Hematopoietic multipotent progenitor cell treated with erythropoietin and hydrocortisone succinate and interleukin-3 and kit ligand, for 15 days (in vitro differentiated cells): ENCODE measurements at regions not wholly inside any gene's neighbourhood (a gene's known extent, or its start where the extent isn't known, plus 50 kb on each side); places are given as distances from the start of the nearest gene placed in this dataset.

Experiments used
- DNase-seq: peaks from one replicate; pipeline ENCODE4 v3.0.0-alpha.2; 2015; ENCODE audit warnings: low spot score

DNA sequence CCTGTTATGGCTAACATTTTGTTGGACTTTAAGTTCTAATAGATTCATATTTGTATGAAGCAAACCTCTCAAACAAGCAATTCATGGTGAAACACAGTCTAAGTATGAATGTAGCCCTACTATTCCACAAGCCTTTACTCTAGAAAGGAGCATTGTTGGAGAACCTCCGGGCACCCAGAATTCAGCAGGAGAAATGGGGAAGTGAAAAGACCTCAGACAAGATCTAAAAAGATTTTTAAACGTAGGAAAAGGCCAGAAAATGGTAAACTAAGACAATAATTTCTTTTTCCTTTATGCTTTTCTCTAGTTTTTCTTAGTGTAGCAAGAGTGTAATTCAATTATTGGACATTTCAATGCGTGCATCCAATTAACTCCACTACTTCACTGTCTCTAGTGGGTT lies 426.4 kb downstream of the INSC start:
- DNase-seq, result no peak

DNA sequence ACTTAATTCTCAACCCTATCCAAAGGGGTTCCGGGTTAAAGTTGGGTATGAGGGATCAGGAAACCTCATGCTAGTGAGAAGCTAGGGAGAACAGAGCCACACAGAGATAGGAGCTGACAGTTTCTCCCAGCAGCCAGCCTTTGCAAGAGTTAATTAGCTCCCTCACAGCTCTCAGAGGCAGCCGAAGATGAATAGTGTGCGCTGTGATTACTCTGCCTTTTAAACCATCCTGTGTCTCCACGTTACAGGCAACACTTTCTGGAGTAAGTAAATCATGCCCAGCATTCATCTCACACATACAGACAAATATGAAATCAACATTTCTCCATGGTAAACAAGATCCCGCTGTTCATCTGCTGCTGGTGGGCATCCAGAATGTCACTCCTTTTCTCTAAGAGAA lies 429.6 kb downstream of the INSC start:
- no peak for DNase-seq

DNA sequence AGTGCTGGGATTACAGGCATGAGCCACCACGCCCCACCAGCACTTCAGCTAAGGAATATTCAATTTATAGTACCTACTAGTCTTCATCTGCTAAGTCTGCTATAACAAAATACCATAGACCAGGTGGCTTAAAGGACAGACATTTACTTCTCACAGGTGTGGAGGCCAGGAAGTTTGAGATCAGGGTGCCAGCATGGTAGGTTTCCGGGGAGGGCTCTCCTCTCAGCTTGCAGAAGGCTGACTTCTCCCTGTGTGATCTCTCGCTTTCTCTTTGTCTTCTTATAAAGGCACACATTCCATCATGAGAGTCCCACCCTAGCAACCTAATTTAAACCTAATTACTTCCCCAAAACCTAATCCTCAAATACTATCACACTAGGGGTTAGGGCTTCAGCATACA lies 433.0 kb downstream of the INSC start:
- no peak for DNase-seq

DNA sequence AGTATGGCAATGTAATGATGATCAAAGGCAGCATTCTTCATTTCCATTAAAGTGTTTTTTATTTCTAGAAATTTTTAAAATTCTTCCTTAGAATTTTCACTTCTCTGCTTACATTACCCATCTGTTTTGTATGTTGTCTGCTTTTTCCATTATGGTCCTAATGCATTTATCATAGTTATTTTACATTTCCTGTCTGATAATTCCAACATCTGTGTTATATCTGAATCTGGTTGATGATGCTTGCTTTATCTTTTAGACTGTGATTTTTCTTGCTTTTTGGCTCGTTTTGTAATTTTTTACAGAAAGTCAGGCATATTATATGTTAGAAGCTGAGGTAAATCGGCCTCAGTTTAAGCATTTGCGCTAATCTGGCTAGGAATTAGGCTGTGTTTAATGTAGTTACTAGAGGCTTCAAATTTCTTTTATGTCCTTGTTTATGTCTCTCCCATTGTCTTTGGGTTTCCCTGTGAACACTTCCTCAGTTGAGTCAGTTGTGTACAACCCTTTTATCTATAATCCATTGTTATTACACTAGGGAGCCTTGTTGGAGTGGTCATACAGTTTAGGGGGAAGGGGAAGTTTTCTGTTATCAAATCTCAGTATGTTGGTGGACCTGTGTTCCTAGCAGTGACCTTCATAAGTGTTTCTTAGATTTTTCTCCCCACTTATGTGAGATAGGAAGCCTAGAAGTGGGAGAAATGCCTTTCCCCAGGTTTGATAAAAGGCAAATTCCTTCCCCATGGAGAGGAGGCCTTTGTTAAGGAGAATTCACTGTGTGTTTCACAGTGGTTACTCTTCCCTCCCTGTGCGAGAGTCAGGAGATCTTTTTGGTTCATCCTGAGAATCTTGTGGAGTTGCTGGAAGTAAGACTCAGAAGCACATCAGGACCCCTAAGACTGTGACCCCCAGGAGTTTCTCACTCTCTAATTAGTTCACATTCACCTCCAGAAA lies 437.5 kb downstream of the INSC start:
- DNase-seq, result no peak

DNA sequence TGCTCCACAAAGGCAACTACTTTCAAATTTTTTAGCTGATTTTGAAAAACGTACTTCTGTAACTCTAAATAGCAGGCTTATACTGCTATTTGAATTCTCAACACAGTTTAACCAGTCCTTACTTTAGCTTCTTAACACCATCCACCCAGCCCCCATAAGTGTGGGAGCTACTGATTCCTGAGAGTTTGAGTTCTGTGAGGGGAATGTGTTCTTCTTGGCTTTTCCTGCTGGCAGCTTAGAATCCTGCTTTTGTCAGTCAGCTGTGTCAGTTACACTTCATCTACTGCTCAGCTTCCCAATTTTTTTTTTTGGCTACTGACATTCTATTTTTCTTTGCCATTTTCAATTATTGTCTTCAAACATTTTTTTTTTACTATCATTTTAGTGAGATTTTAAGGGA lies 440.4 kb downstream of the INSC start:
- DNase-seq, result no peak

DNA sequence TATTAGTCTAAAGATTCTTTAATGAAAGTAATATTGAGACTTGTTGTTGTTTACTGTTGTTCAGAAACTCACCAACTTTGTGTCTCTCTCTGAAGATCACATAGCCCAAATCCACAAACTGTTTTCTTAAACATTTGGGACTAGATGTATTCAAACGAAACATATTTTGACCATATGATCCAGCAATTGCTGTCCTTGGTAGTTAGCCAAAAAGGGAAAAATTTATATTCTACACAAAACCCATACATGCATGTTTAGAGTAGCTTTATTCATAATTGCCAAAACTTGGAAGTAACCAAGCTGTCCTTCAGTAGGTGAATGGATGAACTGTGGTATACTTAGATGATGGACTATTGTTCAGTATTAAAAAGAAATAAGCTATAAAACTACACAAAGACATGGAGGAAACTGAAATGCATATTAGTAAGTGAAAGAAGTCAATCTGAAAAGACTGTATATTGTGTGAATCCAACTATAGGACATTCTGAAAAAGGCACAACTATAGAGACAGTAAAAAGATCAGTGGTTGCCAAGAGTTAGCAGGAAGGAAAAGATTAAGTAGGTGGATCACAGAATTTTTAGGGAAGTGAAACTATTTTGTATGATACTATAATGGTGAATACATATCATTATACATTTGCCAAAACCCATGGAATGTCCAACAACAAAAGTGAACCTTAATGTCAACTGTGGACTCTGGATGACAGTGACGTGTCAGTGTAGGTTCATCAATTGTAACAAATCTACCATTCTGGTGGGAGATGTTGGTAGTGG lies 442.9 kb downstream of the INSC start:
- DNase-seq, result no peak

DNA sequence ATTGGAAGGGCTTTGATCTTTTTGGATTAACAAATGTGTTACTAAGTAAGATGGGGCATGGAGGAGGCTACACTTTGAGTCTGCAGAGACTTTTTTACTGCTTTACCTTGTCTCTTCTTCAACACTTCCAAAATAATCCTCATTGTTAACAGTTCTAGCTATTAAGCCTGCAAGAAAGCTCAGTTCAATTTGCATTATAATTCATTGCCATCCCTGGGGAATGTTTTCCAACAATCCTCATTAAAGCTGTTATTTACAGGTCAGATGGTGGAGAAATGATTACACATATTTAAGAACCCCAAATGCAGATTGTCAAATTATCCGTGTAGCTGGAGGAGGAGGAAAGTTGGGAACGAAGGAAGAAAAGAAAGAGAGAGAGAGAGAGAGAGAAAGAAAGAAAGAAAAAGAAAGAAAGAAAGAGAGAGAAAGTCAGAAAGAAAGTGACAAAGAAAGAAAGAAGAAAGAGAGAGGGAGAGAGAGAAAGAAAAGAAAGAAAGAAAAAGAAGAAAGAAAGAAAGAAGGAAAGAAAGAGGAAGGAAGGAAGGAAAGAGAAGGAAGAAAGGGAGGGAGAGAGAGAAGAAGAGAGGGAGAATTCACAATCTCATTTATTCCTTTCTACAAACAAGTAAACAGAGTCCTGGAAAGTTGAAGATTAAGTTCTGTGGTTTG lies 443.9 kb downstream of the INSC start:
- no peak for DNase-seq

DNA sequence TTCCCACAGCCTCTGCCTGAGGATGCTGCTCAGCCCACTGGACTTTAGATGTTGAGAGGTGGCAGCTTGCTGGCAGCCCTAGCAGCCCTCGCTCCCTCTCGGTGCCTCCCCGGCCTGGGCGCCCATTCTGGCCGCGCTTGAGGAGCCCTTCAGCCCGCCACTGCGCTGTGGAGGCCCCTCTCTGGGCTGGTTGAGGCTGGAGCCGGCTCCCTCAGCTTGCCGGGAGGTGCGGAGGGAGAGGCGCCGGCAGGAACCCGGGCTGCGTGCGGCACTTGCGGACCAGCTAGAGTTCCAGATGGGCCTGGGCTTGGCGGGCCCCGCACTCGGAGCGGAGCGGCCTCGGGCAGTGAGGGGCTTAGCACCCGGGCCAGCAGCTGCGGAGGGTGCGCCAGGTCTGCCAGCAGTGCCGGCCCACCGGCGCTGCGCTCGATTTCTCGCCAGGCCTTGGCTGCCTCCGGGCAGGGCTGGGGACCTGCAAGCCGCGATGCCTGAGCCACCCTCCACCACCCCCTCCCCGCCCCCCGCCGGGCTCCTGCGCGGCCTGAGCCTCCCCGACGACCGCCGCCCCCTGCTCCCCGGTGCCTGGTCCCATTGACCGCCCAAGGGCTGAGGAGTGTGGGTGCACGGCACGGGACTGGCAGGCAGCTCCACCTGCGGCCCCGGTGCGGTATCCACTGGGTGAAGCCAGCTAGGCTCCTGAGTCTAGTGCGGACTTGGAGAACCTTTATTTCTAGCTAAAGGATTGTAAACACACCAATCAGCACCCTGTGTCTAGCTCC lies 446.2 kb downstream of the INSC start:
- no peak for DNase-seq

DNA sequence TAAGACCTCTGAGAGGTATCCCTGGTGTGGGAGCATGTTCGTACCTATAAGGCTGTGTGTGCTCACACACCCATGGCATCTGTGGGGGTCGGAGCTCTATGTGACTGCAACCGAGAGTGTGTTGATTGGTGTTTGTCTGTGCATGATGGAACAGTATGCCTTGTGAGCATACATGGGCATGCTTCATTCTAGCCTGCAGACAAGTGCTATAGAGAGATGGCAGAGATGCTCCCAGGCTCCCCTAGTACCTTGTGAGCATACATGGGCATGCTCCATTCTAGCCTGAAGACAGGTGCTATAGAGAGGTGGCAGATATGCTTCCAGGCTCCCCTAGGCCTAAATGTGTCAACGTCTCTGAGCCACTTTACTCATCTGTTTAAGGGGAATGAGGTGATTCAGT lies 447.5 kb downstream of the INSC start:
- DNase-seq, result no peak

DNA sequence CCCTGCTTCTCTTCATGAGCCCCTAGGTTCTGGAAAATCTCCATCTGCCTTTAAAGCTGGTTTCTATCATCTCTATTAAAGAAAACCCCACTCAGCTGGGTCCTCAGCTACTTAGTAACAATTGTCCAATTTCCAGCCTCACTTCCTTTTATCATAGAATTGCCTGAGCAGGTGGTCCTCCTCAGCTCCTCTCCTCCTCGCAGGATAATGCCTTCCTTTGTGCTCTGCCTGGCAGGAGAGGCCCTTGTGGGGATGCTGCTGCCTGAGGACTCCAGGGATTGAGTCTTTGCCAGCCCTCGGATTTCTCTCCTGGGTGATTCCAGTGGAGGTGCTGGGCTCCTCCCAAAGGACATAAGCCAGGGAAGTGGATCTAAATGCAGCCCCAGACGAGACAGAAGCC lies 448.3 kb downstream of the INSC start:
- DNase-seq, result no peak

DNA sequence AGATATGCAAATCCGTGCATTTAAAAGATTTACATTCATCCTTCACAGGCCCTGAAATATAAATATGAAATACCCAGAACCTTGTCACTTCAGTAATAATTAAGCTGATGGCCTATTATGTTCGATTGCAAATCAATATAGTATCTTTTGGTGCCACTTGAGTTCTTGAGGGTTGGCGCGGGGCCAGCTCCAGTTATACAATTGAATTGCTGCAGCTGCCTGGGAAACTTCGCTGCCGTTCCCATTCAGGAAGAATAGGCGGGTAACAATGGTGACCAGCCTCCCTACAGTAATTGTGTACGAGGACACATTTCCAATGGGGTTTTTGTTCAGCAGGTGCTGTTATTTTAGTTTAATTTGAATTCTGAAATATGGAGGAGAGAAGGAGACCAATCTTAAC lies 451.2 kb downstream of the INSC start:
- no peak for DNase-seq

DNA sequence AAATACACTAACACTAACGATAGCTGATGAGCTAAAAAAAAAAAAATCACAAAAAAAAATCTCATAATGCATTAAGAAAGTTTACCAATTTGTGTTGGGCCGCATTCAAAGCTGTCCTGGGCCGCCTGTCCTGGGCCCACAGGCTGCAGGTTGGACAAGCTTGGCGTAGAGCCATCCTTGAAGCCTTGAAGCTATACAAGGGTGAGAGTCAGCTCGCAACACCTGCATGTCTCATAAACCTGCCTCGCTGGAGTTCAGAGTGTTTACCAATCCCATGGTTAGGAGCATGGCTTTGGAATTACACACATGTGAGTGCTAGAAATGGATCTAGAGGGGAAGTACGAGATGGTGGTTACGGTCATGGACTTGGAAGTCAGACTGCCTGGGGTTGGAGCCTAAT lies 453.7 kb downstream of the INSC start:
- no peak for DNase-seq

DNA sequence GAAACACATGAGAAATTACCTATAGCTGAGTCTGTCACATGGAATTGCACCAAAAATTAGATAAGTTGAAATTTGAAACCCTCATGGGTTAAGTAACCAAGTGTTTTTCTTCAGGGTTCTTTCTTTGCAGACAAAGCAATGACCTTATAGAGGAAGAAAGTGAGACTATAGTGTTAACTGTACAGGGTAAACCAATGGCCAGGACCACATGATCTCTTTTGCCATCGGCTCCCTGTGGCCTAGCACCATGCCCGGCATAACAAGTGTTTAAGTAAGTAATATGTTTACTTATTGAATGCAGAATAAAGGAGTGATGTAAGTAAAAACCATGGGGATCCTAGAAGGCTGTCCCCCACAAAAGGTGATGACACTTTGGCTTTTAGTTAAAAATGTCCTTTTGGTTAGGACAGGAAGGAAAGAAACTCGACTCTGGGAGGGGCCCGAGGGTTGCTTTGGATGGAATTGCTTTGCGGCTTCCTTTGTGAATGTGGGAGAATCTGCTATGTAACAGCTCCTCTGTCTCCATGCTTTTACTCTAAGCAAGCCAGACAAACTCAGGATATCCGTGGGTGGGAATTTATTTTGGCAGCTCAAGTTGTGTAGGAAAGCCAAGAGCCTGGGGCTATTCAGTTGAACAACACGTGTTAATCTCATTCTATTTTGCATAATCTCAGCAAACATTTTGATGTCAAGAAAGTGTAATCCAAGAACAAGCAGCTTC lies 454.7 kb downstream of the INSC start:
- no peak for DNase-seq

DNA sequence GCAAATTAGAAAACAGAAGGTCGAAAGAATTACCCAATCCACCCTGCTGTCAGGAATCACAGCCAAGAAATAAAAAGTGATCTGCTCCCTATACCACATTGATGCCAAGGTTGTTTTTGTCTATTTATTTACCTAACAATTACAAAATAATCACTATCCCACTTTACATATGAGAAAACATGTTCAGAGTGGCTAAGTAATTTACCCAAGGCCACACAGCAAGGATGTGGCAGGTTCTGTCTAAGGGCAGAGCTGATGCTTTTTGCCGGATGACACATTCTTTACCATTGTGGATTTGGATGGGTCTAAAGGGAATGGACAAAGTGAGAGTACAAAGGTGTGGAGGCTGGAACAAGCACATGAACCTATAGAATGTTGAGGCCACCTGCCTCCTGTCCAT lies 460.7 kb downstream of the INSC start:
- no peak for DNase-seq

DNA sequence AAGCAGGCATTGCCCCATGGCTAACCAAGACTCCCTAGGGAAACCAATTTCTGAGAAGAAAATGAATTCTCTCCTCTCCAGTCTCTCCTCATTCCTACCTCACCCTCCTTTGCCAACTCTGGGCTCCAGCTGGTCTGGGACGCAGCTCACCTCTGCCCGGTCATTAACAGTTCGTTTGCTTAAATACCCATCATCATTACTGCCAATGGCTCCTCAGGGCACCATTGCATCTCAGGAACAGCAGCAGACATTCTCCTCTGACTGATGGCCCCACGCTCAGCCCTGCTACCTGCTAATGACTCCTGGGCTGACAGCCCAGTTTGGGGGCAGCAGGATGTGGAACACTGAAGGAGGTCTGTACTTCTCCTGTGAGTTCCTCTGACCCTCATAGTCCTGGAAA lies 462.0 kb downstream of the INSC start:
- no peak for DNase-seq

DNA sequence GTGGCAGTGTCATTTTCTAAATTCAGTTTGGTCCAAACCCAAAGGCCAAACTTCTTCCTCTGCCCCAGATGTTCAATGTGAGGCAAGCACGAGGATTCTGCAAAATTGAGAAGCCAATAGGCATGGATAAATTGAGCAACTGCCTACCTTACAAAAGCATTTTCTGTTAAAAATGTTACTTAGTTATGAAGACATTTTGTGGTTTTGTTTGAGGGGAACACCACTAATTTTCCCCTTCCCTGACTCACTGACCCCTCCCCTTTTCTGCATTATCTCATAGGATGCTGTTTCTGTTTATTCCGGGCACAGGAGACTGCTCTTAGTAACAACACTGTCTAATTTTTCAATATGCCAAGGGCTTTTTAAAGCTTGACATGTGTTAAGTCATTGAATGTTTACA lies 462.8 kb downstream of the INSC start:
- DNase-seq, result no peak

DNA sequence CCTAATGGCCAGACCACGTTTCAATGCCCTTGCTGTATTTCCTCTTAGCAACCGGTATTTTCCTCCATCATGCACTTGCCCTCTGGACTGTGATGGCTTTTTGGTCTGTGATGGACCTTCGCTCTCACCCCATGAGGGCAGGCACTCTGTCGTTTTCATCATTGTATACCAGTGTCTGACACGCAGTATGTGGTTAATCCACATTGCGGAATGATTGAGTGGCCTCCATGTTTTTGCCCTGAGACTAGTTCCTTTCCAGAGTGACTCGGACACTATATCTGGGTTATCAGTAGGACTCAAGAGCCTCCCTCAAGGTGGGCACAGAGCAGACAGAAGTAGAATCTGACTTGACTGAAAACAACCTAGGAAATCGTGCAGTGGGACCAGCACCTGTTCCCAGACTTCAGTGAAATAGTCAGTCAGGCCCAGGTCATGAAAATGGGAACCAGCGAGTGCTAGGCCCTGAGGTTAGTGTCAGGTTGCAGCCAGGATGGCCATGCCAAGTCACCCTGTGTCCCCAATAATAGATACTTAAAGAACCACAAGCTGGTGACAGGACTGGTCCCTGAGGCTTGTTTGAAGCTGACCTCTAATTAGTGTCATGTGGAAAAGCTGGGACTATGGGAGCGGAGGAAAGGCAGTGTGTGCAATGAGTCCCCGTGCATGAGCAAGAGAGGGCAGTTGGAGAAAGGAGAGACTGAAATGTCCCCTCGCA lies 464.7 kb downstream of the INSC start:
- DNase-seq, result no peak

DNA sequence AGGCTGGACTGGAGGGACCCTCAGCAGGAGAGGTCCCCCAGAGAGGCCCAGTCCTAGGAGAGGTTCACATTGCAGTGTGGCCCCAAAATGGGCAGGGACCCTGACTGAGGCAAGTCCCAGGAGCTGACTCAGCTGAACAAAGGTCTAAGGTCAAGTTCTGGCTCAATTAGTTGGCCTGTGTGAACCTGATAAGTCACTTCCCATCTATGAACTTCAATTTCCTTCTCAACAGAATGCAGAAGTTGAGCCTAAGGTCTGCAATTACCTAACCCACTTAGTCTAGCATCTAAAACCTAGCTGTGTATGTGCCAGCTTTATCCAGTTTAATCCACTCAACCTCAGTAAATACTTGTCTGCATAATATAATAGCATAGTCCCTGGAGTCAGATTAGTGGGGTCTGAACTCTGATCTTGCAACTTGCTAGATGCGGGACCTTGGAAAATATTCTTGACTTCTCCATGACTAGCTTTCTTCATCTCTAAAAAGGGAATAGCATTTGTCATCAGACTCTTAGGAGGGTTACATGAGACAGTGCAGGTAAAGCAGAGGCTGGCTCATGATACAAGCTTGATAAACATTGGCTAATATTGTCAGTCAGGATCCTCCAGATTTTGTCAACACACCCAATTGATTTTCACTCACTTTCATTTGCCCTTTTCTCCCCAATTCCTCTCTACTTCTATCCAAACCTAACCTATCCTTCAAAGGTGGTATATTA lies 465.5 kb downstream of the INSC start:
- DNase-seq, result no peak

DNA sequence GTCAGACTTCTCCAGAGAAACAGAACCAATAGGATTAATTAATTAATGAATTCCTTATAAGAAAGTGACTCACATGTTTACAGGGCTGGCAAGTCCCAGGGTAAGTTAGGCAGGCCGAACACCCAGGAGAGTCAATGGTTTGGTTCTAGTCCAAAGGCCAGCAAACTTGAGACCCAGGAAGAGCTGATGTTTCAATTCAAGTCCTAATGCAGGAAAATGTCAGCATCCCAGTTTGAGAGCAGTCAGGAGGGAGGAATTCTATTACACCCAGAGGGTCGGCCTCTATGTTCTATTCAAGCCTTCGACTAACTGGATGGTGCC lies 466.0 kb downstream of the INSC start:
- DNase-seq, result no peak

DNA sequence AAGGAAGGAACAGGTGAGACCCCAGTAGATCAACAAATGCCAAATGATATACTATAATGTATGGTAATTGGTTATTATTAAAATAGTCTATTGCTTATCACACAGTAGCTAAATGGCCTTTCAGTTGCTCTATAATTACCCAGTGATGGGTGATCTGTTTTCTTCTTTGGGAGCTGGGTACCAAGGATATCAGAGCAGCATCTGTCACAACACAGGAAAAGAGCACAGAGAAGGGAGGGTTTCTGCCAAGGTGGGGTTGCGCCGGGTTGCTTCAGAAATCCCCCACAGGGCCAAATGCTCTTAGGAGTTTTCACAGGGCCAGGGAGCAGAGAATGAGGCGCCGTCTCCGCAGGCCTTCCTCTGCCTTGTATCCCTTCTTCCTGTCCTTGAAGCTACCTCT lies 469.4 kb downstream of the INSC start:
- no peak for DNase-seq
